ENCODE measurements at regions not wholly inside any gene's neighbourhood (a gene's known extent, or its start where the extent isn't known, plus 50 kb on each side); places are given as distances from the start of the nearest gene placed in this dataset.

DNA sequence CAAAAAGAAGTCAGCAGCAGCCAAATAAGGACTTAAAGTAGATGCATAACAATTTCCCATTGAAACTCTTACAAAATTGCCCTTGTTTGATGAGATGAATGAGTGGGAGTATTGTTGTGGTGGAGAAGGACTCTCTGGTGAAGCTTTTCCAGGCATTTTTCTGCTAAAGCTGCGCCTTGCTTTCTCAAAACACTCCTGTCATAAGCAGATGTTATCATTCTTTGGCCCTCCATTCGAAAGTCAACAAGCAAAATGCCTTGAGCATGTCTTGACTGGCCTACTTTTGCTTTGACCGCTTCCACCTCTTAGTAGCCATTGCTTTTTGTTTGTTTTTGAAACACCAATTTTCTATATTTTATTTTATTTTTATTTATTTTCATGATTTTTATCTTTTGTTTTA is 340.9 kb upstream of the FGF13 start:
- TF ChIP-seq NFIC (IDR thresholded peaks at IDR 0.05) (no peak), EGR1 (IDR thresholded peaks at IDR 0.05) (no peak)
